HG03039 (cell line): ENCODE measurements at regions not wholly inside any gene's neighbourhood (a gene's known extent, or its start where the extent isn't known, plus 50 kb on each side); places are given as distances from the start of the nearest gene placed in this dataset.
"Not testable (repeated sequence)": the region's sequence is repeated elsewhere in the genome, so short reads cannot be mapped to it uniquely, and the experiment has no call there.

Experiments used
- ATAC-seq: cut with Tn5 transposase; IDR thresholded peaks from one replicate; pipeline ENCODE4 v1.9.1; 2021; ENCODE audit warnings: mild to moderate bottlenecking, moderate library complexity; ENCODE audit not compliant: unreplicated experiment

- ATAC-seq = no peak
Measured at GRCh38 chr3:197431346-197431910, 124.3 kb downstream of the BDH1 start.

GRCh38 chr3:197430934-197431333, 124.8 kb downstream of the BDH1 start:
- no peak for ATAC-seq

DNA sequence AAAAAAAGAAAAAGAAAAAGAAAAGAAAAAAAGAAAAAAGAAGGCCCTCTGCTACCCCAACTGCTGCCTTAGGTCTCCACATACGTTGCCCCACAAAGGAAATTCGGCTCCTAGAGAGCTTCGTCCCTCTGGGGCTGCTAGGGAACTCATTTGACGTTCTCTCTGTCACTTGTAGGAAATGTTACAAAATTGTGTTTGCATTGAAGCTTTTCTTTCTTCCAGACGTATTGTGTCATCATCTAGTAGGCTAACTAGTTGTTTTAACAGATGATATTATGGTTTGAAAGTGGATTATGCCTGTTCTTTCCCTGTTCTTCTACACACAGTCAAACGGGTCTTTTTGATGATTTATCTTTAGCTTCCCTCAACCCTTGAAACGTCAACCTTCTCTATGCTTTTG, 125.3 kb downstream of the BDH1 start:
- no peak for ATAC-seq

DNA sequence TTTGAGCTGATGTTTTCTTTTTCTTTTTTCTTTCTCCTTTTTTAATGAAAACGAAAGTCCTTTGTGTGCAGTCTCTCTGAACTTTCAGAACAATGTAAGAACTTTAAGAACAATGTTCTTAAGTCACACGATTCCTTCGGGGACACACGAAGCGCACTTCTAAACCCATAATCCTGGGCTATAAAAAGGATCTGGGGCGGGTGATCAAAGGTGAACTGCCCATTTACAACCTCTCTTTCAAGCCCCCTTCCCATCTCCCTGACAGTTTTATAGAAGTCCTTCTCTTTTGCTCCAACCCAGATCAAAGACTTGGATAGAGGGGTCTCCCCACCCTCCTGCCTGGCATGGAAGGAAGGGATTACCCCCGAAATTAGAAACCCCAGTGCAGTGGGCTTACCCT, 126.8 kb downstream of the BDH1 start:
- no peak for ATAC-seq

DNA sequence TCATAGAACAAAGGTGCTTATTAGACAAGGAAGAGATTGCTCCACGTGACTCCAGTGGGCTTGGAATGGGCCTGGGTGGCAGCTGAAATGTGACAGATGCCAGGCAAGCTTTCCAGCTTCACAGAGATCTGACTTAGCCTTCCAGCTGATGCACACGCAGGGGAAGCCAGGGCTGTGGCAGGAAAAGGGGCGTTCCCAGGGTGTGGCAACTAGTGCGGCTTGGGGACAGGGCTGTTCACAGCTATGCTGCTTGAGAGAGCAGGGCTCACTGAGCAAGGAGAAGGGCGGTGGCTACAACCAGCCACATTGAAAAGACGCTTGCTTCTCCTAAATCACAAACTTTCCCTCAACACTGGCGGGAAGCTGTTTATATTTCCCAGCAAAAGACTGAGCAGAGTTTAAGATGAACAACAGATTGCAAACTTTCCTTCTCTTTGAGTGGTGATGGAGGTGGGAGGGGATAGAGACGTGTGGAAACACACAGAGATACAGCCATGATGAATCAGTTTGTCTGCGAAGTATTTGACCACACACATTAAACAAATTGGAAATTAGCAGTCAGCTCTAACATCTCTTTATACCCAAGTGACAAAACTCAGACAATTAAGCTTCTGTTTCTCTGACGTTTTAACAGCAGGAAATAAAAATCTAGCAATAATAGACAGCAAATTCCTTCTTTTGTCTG, 127.5 kb downstream of the BDH1 start:
- no peak for ATAC-seq

GRCh38 chr3:197427021-197427420, 128.6 kb upstream of the DLG1 start:
- no peak for ATAC-seq

GRCh38 chr3:197426121-197426566, 127.7 kb upstream of the DLG1 start:
- ATAC-seq = no peak

- ATAC-seq = no peak
Measured at GRCh38 chr3:197425485-197426120, 127.2 kb upstream of the DLG1 start.

DNA sequence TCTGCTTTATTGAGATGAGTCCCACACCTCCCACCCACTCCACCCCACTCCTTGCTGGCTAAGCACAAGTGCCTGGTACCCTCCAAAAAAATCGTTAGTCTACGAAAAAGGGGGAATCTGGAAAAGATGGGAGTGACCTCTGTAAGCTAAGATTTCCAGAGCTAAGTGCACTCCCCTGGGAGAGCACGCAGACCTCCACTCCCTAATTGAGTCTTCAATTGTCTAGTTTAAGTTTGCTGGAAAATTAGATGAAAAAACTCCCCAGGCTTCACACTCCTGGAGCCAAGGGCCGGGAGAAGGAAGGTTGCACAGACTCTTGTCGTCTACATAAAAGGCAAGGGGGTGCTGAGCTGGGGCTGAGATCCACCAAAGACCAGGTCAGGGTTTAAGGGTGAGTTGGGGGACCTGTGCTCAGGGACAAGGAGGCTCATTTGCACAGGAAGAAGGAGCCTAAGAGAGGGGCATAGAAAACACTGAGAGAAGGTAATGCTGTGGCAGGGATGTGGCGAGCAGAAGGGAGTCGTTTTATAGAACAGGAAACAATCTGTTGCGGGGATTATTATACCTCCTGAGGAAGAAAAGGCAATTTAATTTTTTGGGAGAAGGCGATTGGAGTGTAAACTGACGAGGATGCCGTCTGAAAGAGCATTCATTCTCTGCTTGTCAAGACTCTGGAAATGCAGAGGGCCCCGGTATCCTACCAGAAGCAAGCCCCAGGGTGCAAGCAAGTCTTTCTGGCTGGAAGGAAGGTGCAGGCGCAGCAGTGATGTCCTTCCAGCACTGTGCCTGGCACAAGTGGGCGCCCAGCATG, 126.5 kb upstream of the DLG1 start:
- ATAC-seq = no peak

DNA sequence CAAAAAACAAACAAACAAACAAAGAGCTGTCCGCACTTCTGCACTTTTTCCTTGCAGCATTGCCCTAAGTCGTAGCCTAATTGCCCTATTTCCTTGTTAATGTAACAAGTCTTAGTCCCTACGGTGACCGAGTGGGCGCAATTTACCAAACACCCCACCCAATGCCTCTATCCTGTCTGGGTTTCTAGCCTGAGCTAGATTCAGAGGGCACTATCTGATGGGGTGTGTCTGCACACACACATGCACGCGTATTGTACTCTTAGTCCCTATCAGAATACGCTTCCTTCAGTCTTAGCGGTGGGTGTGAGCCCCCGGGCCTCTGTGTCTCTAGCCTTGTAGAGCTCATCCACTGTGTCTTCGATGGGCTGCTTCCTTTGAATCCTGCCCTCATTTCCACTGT, 125.9 kb upstream of the DLG1 start:
- ATAC-seq = no peak

GRCh38 chr3:197423376-197423775, 125.0 kb upstream of the DLG1 start:
- no peak for ATAC-seq

DNA sequence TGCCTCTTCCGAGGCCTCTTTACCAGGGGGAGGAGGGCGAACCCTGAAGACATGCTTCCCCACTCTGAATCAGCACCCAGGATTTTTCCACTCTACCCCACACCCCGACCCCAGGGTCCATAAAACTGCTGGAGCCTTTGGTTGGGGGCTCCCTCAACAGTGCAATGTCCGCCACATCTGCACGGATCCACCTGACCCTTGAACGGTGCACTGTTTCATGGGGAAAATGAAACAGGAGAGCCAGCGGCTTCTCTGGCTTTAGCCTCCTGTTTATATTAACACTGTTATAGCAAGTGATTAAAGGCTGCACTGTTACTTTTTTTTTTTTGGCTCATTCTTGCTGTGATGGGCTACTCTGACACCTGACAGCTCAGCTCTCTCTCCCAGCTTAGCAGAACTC, 124.1 kb upstream of the DLG1 start:
- ATAC-seq = no peak

DNA sequence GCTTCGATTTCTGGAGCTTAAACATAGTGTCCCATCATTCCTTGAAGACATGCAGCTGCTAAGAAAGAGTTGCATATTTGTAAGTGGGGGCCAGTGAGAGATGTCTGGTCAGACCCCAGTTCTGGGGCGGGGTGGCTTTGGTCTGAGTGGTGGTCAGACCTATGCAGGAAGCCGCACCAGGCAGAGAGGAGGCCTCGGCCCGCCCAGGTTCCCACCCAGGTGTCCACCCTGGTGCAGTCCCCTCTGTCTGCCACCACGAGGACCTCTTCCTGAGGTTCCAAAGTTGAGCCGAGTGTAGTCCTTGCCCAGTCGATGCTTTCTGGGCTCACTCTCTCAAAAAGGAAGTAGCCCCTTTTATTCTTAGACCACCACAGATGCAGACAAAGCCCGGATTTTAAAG, 122.6 kb upstream of the DLG1 start:
- no peak for ATAC-seq

DNA sequence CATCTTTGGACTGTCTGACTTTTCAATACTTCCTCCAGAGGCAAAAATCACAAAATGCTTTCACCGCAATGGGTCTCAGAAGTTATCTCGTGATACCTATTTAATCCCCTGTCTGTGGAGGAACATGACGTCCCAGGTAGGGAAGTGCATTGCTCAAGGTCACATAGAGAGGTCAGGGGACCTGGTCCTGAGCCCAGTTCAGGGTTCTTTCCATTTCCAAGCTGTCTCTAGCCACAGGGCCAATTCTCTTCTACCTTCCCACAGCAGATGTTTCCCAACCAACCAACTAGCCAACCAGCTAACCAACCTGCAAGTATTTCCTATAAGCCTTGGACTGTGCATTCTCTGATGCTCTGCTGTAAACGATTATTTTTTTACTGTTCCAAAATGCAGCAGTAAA, 122.2 kb upstream of the DLG1 start:
- no peak for ATAC-seq

DNA sequence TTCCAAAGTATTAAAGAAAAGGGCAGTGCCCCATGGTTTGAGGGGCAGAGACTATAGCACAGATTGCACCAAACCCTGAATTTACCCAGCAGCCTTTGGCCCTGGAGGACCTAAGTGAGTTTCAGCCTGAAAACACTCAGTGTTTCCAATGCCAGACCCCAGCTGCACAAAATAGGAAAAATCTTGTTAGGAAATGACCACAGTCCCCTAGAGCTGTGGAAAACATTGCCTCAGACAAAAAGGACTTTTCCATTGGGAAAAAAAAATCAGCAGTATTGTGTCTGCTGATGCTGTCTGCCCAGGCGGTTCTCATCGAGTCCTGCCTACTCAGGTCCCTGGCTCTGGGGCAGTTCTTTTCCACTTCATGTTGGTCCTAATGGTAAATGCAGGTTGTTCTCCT, 121.7 kb upstream of the DLG1 start:
- ATAC-seq = no peak

- ATAC-seq = no peak
Measured at GRCh38 chr3:197419696-197420095, 121.3 kb upstream of the DLG1 start.

GRCh38 chr3:197417911-197418618, 119.7 kb upstream of the DLG1 start:
- ATAC-seq = no peak

DNA sequence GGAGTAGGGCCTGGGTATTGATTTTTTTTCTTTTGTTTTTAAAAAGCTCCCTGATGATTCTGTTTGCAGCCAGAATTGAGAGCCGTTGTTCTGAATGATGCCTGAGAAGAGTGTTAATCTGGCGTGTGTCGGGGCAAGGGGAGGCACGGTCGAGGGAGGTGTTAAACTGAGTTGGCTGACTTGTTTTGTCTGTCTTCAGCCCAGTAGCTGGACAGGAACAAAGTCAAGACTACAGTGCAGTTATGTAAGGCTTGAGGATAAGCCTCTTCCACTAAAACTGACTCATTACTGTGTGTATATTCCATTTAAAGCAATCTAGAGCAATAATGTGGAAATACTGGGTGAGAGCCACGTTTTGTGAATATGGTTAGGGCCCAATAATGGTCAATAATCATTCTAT, 119.0 kb upstream of the DLG1 start:
- ATAC-seq = no peak

DNA sequence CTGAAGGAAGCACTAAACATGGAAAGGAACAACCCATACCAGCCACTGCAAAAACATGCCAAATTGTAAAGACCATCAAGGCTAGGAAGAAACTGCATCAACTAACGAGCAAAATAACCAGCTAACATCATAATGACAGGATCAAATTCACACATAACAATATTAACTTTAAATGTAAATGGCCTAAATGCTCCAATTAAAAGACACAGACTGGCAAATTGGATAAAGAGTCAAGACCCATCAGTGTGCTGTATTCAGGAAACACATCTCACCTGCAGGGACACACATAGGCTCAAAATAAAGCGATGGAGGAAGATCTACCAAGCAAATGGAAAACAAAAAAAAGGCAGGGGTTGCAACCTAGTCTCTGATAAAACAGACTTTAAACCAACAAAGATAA, 113.5 kb upstream of the DLG1 start:
- not testable (repeated sequence) for ATAC-seq

DNA sequence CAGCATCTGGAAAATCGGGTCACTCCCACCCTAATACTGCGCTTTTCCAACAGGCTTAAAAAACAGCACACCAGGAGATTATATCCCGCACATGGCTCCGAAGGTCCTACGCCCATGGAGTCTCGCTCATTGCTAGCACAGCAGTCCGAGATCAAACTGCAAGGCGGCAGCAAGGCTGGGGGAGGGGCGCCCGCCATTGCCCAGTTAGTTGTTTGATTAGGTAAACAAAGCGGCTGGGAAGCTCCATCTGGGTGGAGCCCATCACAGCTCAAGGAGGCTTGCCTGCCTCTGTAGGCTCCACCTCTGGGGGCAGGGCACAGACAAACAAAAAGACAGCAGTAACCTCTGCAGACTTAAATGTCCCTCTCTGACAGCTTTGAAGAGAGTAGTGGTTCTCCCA, 111.8 kb upstream of the DLG1 start:
- ATAC-seq = not testable (repeated sequence)
